ENCODE measurements at regions not wholly inside any gene's neighbourhood (a gene's known extent, or its start where the extent isn't known, plus 50 kb on each side); places are given as distances from the start of the nearest gene placed in this dataset.
A peak's percentile ranks its signal among the peaks of the same experiment; 100 is the strongest.

- Histone ChIP-seq H3K9me3 (no peaks in the 10 kb centered on the region), H3K36me3 (no peaks in the 10 kb centered on the region), H3K4me3 (replicated peaks in 1 of 3) (no peak overlapping the region), H3K27me3 (no peaks in the 10 kb centered on the region), H3K27ac (no peak overlapping the region), H3K4me1 (no peaks in the 10 kb centered on the region)
- no peak for DNase-seq
- 39 to 41% methylated on average over 6 of the region's 6 CpGs for WGBS, 2 donors
- intact Hi-C loops (cut with DNase I), result loop anchor here (10.0 kb wide), 1 partner anchor 81 kb away; no protein-coding TSS in a partner anchor
- TF ChIP-seq POLR2A (IDR thresholded peaks at IDR 0.05) (no peak), CTCF (IDR thresholded peaks at IDR 0.05) (peak; percentile 22 to 83 (median 54))
These were observed 75.3 kb upstream of the BOC start for GRCh38 chr3:113136071-113136470.

- Histone ChIP-seq H3K9me3 (no peaks in the 10 kb centered on the region), H3K36me3 (no peaks in the 10 kb centered on the region), H3K4me1 (no peaks in the 10 kb centered on the region), H3K4me3 (replicated peaks in 1 of 3) (no peak overlapping the region), H3K27ac (no peak overlapping the region), H3K27me3 (no peaks in the 10 kb centered on the region)
- no peak for DNase-seq
- no peak for TF ChIP-seq POLR2A (IDR thresholded peaks at IDR 0.05)
- TF ChIP-seq CTCF (IDR thresholded peaks at IDR 0.05), result no peak
- intact Hi-C loops (cut with DNase I), result loop anchor here (10.0 kb wide), 1 partner anchor 82 kb away; no protein-coding TSS in a partner anchor
- WGBS, 2 donors, result 97% methylated on average over 5 of the region's 5 CpGs
These were observed 74.8 kb upstream of the BOC start for GRCh38 chr3:113136544-113136943.

- intact Hi-C loops (cut with DNase I), result loop anchor here (10.0 kb wide), 1 partner anchor 84 kb away; no protein-coding TSS in a partner anchor
- 91 to 96% methylated on average over 6 of the region's 6 CpGs for whole genome bisulfite sequencing, 2 donors
- no peaks in the 10 kb centered on the region for H3K27me3 ChIP-seq
- TF ChIP-seq CTCF (IDR thresholded peaks at IDR 0.05), result no peak
- TF ChIP-seq POLR2A (IDR thresholded peaks at IDR 0.05), result no peak
- H3K4me1 ChIP-seq, result no peaks in the 10 kb centered on the region
- DNase-seq, result no peak
- no peaks in the 10 kb centered on the region for H3K9me3 ChIP-seq
- no peak overlapping the region for H3K27ac ChIP-seq
- H3K4me3 ChIP-seq (replicated peaks in 1 of 3), result no peak overlapping the region
- no peaks in the 10 kb centered on the region for H3K36me3 ChIP-seq
These were observed 72.3 kb upstream of the BOC start for GRCh38 chr3:113138839-113139743.

GRCh38 chr3:113140876-113141275 is 70.5 kb upstream of the BOC start:
- no peak for DNase-seq
- intact Hi-C loops (cut with DNase I), result no loop called here

More at GRCh38 chr3:113140876-113141275, 70.5 kb upstream of the BOC start:
- no peak overlapping the region for H3K27ac ChIP-seq
- H3K36me3 ChIP-seq, result no peaks in the 10 kb centered on the region
- H3K4me3 ChIP-seq (replicated peaks in 1 of 3), result no peak overlapping the region
- no peaks in the 10 kb centered on the region for H3K27me3 ChIP-seq
- no peaks in the 10 kb centered on the region for H3K9me3 ChIP-seq
- no peak for TF ChIP-seq CTCF (IDR thresholded peaks at IDR 0.05)
- TF ChIP-seq POLR2A (IDR thresholded peaks at IDR 0.05), result no peak
- no peaks in the 10 kb centered on the region for H3K4me1 ChIP-seq
- WGBS, 2 donors, result 94 to 95% methylated on average over 2 of the region's 2 CpGs

All from thyroid gland (tissue), 4 donors.